ENCODE measurements at regions not wholly inside any gene's neighbourhood (a gene's known extent, or its start where the extent isn't known, plus 50 kb on each side); places are given as distances from the start of the nearest gene placed in this dataset.
"Not testable (repeated sequence)": the region's sequence is repeated elsewhere in the genome, so short reads cannot be mapped to it uniquely, and the experiment has no call there.

- TF ChIP-seq CTCF (conservative IDR thresholded peaks at IDR 0.05; ENCODE audit: low read depth, low read length); EZH2 (IDR thresholded peaks at IDR 0.05; ENCODE audit: borderline replicate concordance, low read depth, low read length, poor library complexity, severe bottlenecking): not testable (repeated sequence)
These were observed 81.7 kb upstream of the PRL start for GRCh38 chr6:22378536-22378935.

All from A673 (cell line).